Calu3 (cell line): ENCODE measurements at regions not wholly inside any gene's neighbourhood (a gene's known extent, or its start where the extent isn't known, plus 50 kb on each side); places are given as distances from the start of the nearest gene placed in this dataset.
"Not testable (repeated sequence)": the region's sequence is repeated elsewhere in the genome, so short reads cannot be mapped to it uniquely, and the experiment has no call there.

Experiments used
- BruUV-seq: library from RNA; stranded (reverse); fragments of 400-500 nt; replicated peaks from 2 replicates; lab custom pipeline; 2021; lab: Mats Ljungman, UMichigan
- CTCF ChIA-PET: fragments of 300-600 bp; sonication (Branson Sonifier 250); formaldehyde crosslinking; loops from one replicate; lab custom pipeline; 2022; ENCODE audit warnings: antibody characterized with exemption; lab: Charles Lee
- DNase-seq: peaks from one replicate; pipeline ENCODE4 v3.0.0; 2022
- H3K27ac Mint-ChIP-seq: one replicate; pipeline ENCODE4 v1.8.0; 2022; ENCODE audit warnings: mixed read lengths; ENCODE audit not compliant: unreplicated experiment
- H3K27me3 Mint-ChIP-seq: one replicate; pipeline ENCODE4 v1.8.0; 2022; ENCODE audit warnings: mixed read lengths; ENCODE audit not compliant: unreplicated experiment
- H3K36me3 Mint-ChIP-seq: one replicate; pipeline ENCODE4 v1.8.0; 2022; ENCODE audit warnings: mild to moderate bottlenecking, moderate library complexity, mixed read lengths; ENCODE audit not compliant: insufficient read depth, unreplicated experiment
- H3K4me1 Mint-ChIP-seq: one replicate; pipeline ENCODE4 v1.8.0; 2022; ENCODE audit warnings: mild to moderate bottlenecking, low read depth, mixed read lengths; ENCODE audit not compliant: unreplicated experiment
- H3K4me3 Mint-ChIP-seq: one replicate; pipeline ENCODE4 v1.8.0; 2022; ENCODE audit warnings: mild to moderate bottlenecking, low read depth, moderate library complexity, mixed read lengths; ENCODE audit not compliant: unreplicated experiment
- H3K9me3 Mint-ChIP-seq: one replicate; pipeline ENCODE4 v1.8.0; 2022; ENCODE audit warnings: low read depth, mixed read lengths; ENCODE audit not compliant: unreplicated experiment
- CTCF ChIP-seq: fragments of 200-600 bp; IDR thresholded peaks from one replicate; pipeline ENCODE4 v1.8.0; 2022; ENCODE audit warnings: antibody characterized with exemption; ENCODE audit not compliant: unreplicated experiment
- intact Hi-C: fragments of 100-400 bp; cut with micrococcal nuclease; formaldehyde crosslinking; loops from one replicate; pipeline ENCODE4 v1.10.0; 2022; ENCODE audit not compliant: unreplicated experiment

GRCh38 chr6:106862858-106863257 is 111.7 kb downstream of the CD24 start:
- BruUV-seq = no TSS peak
- intact Hi-C loops = no loop called here
- peaks cover 21% of the 10 kb centered on the region for H3K36me3 Mint-ChIP-seq

DNA sequence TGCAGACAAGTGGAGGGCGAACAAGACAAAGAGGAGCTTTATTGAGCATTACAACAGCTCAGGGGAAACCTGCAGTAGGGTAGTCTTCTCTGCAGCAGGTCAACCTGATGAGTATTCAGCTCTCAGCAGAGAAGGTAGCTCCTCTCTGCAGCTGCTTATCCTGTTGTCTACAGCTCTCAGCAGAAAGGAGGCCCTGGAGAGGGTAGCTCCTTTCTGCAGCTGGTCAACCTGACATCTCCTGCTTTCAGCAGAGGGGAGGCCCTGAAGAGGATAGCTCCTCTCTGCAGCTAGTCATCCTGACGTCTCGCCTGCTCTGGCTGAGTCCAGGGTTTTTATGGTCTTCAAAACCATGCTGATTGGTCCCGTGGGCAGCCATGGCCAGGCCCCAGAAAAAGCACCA is 113.6 kb downstream of the CD24 start:
- TF ChIP-seq CTCF = no peak
- intact Hi-C loops = no loop called here
- no peak for DNase-seq
- no peak overlapping the region for H3K27ac Mint-ChIP-seq
- H3K36me3 Mint-ChIP-seq = peaks cover 23% of the 10 kb centered on the region
- BruUV-seq = no TSS peak
- peaks cover 6% of the 10 kb centered on the region for H3K9me3 Mint-ChIP-seq
- no peak overlapping the region for H3K4me3 Mint-ChIP-seq
- CTCF ChIA-PET = no interaction called here
- H3K4me1 Mint-ChIP-seq = peaks cover 35% of the 10 kb centered on the region
- H3K27me3 Mint-ChIP-seq = no peaks in the 10 kb centered on the region

More at GRCh38 chr6:106862858-106863257, 111.7 kb downstream of the CD24 start:
- peaks cover 30% of the 10 kb centered on the region for H3K4me1 Mint-ChIP-seq
- no peaks in the 10 kb centered on the region for H3K27me3 Mint-ChIP-seq
- DNase-seq = no peak
- CTCF ChIA-PET = no interaction called here
- TF ChIP-seq CTCF = no peak
- H3K9me3 Mint-ChIP-seq = peaks cover 6% of the 10 kb centered on the region
- no peak overlapping the region for H3K4me3 Mint-ChIP-seq
- no peak overlapping the region for H3K27ac Mint-ChIP-seq

DNA sequence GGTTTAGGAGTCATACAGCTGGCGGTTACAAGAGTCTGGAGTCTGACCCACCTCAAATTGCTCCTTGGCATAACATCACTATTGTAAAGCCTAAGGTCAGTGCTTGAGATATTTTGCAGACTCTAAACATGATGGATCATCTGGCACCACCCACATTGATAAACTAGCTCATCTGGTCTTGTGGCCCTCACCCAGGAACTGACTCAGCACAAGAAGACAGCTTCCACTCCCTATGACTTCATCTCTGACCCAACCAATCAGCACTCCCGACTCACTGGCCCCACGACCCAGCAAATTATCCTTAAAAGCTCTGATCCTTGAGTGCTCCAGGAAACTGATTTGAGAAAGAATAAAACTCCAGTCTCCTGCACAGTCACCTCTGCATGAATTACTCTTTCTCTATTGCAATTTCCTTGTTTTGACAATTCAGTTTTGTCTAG is 115.9 kb downstream of the CD24 start:
- no peaks in the 10 kb centered on the region for H3K27me3 Mint-ChIP-seq
- BruUV-seq = no TSS peak
- H3K27ac Mint-ChIP-seq = peak overlapping the region; percentile 73
- H3K4me1 Mint-ChIP-seq = peaks cover 35% of the 10 kb centered on the region
- H3K36me3 Mint-ChIP-seq = peaks cover 23% of the 10 kb centered on the region
- intact Hi-C loops = loop anchor here (2.0 kb wide), 2 partner anchors 60 to 72 kb away; no protein-coding TSS in a partner anchor
- CTCF ChIA-PET = interaction anchor here (0.6 to 1.7 kb wide), 3 partner anchors 11 to 476 kb away, joined by 3 to 6 read pairs (median 3); no protein-coding TSS in a partner anchor
- H3K9me3 Mint-ChIP-seq = peaks cover 6% of the 10 kb centered on the region
- H3K4me3 Mint-ChIP-seq = no peak overlapping the region
- peak; percentile 77 for DNase-seq
- no peak for TF ChIP-seq CTCF

GRCh38 chr6:106857771-106858652 is 116.5 kb downstream of the CD24 start:
- peaks cover 35% of the 10 kb centered on the region for H3K4me1 Mint-ChIP-seq
- BruUV-seq = no TSS peak

GRCh38 chr6:106857310-106857709 is 117.2 kb downstream of the CD24 start:
- BruUV-seq = not testable (repeated sequence)

More at GRCh38 chr6:106857771-106858652, 116.5 kb downstream of the CD24 start:
- Mint-ChIP-seq H3K27me3 (no peaks in the 10 kb centered on the region), H3K9me3 (peaks cover 6% of the 10 kb centered on the region), H3K4me3 (no peak overlapping the region), H3K27ac (peak overlapping the region; percentile 73), H3K36me3 (peaks cover 23% of the 10 kb centered on the region)
- TF ChIP-seq CTCF = no peak
- intact Hi-C loops = loop anchor here (2.0 kb wide), 2 partner anchors 59 to 71 kb away; no protein-coding TSS in a partner anchor
- DNase-seq = no peak
- CTCF ChIA-PET = interaction anchor here (0.6 to 1.7 kb wide), 2 partner anchors 12 to 476 kb away, joined by 3 to 6 read pairs; no protein-coding TSS in a partner anchor

More at GRCh38 chr6:106857310-106857709, 117.2 kb downstream of the CD24 start:
- H3K27me3 Mint-ChIP-seq, CTCF ChIA-PET, intact Hi-C loops, DNase-seq, H3K4me3 Mint-ChIP-seq, H3K9me3 Mint-ChIP-seq: not testable (repeated sequence)
- H3K36me3 Mint-ChIP-seq = peaks cover 23% of the 10 kb centered on the region
- H3K27ac Mint-ChIP-seq = peak overlapping the region; percentile 31
- peaks cover 35% of the 10 kb centered on the region for H3K4me1 Mint-ChIP-seq
